H1 (cell line): ENCODE measurements at regions not wholly inside any gene's neighbourhood (a gene's known extent, or its start where the extent isn't known, plus 50 kb on each side); places are given as distances from the start of the nearest gene placed in this dataset.

Experiments used
- CTCF ChIA-PET: fragments of 300-600 bp; sonication (Branson Sonifier 250); formaldehyde crosslinking; loops from one replicate; lab custom pipeline; 2021; ENCODE audit not compliant: partially characterized antibody; lab: Charles Lee
- POLR2A ChIA-PET: fragments of 300-600 bp; sonication (Branson Sonifier 250); formaldehyde crosslinking; loops from one replicate; lab custom pipeline; 2021; ENCODE audit warnings: inconsistent platforms; ENCODE audit not compliant: partially characterized antibody; lab: Charles Lee
- DNase-seq, 2 experiments: peaks; one replicate each; pipeline versions ENCODE4 v3.0.0 to v3.0.0-alpha.2; 2010 to 2022; ENCODE audit warnings: low spot score in 2 of 2, low read depth in 1 of 2, mixed read lengths in 1 of 2
- FAIRE-seq: peaks from 2 replicates; lab custom pipeline; 2011; peaks lifted over from hg19 to GRCh38; lab: Jason Lieb, UNC
- H2AFZ ChIP-seq: 2 replicates; pipeline ENCODE4 v1.8.1; 2012; ENCODE audit warnings: low read length, inconsistent platforms
- H2AK5ac ChIP-seq: 2 replicates; pipeline ENCODE4 v1.6.1; 2013; ENCODE audit warnings: low read depth, low read length
- H2BK120ac ChIP-seq: replicated peaks from 2 replicates; pipeline ENCODE3; 2013; ENCODE audit warnings: low read depth, low read length, inconsistent platforms
- H2BK12ac ChIP-seq: 2 replicates; pipeline ENCODE4 v1.6.1; 2013; ENCODE audit warnings: low read depth, low read length
- H2BK15ac ChIP-seq: 2 replicates; pipeline ENCODE4 v1.6.1; 2013; ENCODE audit warnings: low read length
- H2BK20ac ChIP-seq: 2 replicates; pipeline ENCODE4 v1.6.1; 2013; ENCODE audit warnings: low read length
- H2BK5ac ChIP-seq: 2 replicates; pipeline ENCODE4 v1.6.1; 2013; ENCODE audit warnings: low read depth, low read length
- H3K14ac ChIP-seq: 2 replicates; pipeline ENCODE4 v1.6.1; 2013; ENCODE audit warnings: inconsistent platforms; ENCODE audit not compliant: insufficient read length
- H3K18ac ChIP-seq: 2 replicates; pipeline ENCODE4 v1.6.1; 2013; ENCODE audit warnings: low read length; ENCODE audit errors: extremely low read depth
- H3K23ac ChIP-seq: 2 replicates; pipeline ENCODE4 v1.6.1; 2013; ENCODE audit warnings: inconsistent platforms; ENCODE audit not compliant: insufficient read length
- H3K23me2 ChIP-seq: 2 replicates; pipeline ENCODE4 v1.6.1; 2013; ENCODE audit warnings: low read depth, low read length
- H3K27ac ChIP-seq: 2 replicates; pipeline ENCODE4 v1.6.1; 2011; ENCODE audit warnings: low read depth, low read length, inconsistent platforms
- H3K27me3 ChIP-seq, 4 experiments: replicated peaks in 1 of 4; 1 replicate in 1 of 4; 2 replicates in 3 of 4; pipeline versions ENCODE4 v1.6.1 to v1.8.1; 2011 to 2013; ENCODE audit warnings: low read length in 3 of 4, mild to moderate bottlenecking in 3 of 4, inconsistent platforms in 2 of 4, mixed read lengths in 2 of 4, moderate library complexity in 1 of 4; ENCODE audit not compliant: control insufficient read depth in 3 of 4, insufficient read depth in 3 of 4; ENCODE audit errors: extremely low read depth in 1 of 4
- H3K36me3 ChIP-seq, 4 experiments: 2 replicates each; pipeline versions ENCODE4 v1.6.1 to v1.8.1; 2011 to 2013; ENCODE audit warnings: mild to moderate bottlenecking in 4 of 4, low read length in 3 of 4, moderate library complexity in 2 of 4, control low read depth in 1 of 4, inconsistent platforms in 1 of 4; ENCODE audit not compliant: insufficient read depth in 4 of 4, control insufficient read depth in 2 of 4
- H3K4ac ChIP-seq: replicated peaks from 2 replicates; pipeline ENCODE3; 2013; ENCODE audit warnings: low read length, low read depth, mixed read lengths, inconsistent platforms; ENCODE audit not compliant: insufficient read length
- H3K4me1 ChIP-seq, 4 experiments: replicated peaks in 1 of 4; 1 replicate in 1 of 4; 2 replicates in 3 of 4; pipeline versions ENCODE4 v1.6.1 to v1.8.1; 2011 to 2013; ENCODE audit warnings: low read length in 3 of 4, inconsistent platforms in 2 of 4, mixed read lengths in 1 of 4; ENCODE audit not compliant: insufficient read depth in 4 of 4, control insufficient read depth in 3 of 4
- H3K4me2 ChIP-seq, 2 experiments: 2 replicates each; pipeline versions ENCODE4 v1.6.1 to v1.8.1; 2011 to 2013; ENCODE audit warnings: low read depth in 2 of 2, low read length in 2 of 2, control low read depth in 1 of 2, inconsistent platforms in 1 of 2, mild to moderate bottlenecking in 1 of 2; ENCODE audit not compliant: insufficient read depth in 1 of 2
- H3K4me3 ChIP-seq, 4 experiments: fragments of 200-600, 300-600 bp in 1 of 4; sonication (generic), shearing (Covaris generic), sonication (Bioruptor Twin) in 1 of 4; 2 replicates each; pipeline versions ENCODE4 v1.5.1 to v1.8.1; 2011 to 2016; ENCODE audit warnings: low read length in 4 of 4, low read depth in 3 of 4, control low read depth in 2 of 4, inconsistent platforms in 2 of 4, mild to moderate bottlenecking in 2 of 4, mixed read lengths in 1 of 4, moderate library complexity in 1 of 4; ENCODE audit not compliant: insufficient read depth in 2 of 4; ENCODE audit errors: extremely low read depth in 1 of 4
- H3K56ac ChIP-seq: replicated peaks from 2 replicates; pipeline ENCODE3; 2013; ENCODE audit warnings: low read depth, mild to moderate bottlenecking, mixed read lengths, low read length, inconsistent platforms; ENCODE audit not compliant: insufficient read length
- H3K79me1 ChIP-seq: 2 replicates; pipeline ENCODE4 v1.6.1; 2013; ENCODE audit warnings: low read depth, low read length, control low read depth
- H3K79me2 ChIP-seq, 2 experiments: 2 replicates each; pipeline versions ENCODE4 v1.6.1 to v1.8.1; 2012 to 2013; ENCODE audit warnings: low read length in 2 of 2, mild to moderate bottlenecking in 2 of 2, inconsistent platforms in 1 of 2; ENCODE audit not compliant: insufficient read depth in 2 of 2, control insufficient read depth in 1 of 2
- H3K9ac ChIP-seq, 4 experiments: replicated peaks in 1 of 4; 1 replicate in 1 of 4; 2 replicates in 3 of 4; pipeline versions ENCODE4 v1.6.1 to v1.8.1; 2011 to 2013; ENCODE audit warnings: low read depth in 3 of 4, low read length in 3 of 4, control low read depth in 2 of 4, mild to moderate bottlenecking in 2 of 4, moderate library complexity in 2 of 4, inconsistent platforms in 1 of 4; ENCODE audit errors: extremely low read depth in 1 of 4
- H3K9me3 ChIP-seq, 2 experiments: 2 replicates each; pipeline versions ENCODE4 v1.6.1 to v1.8.1; 2012 to 2013; ENCODE audit warnings: mild to moderate bottlenecking in 2 of 2, moderate library complexity in 2 of 2, control low read depth in 1 of 2, inconsistent platforms in 1 of 2, low read depth in 1 of 2, low read length in 1 of 2, mixed read lengths in 1 of 2; ENCODE audit not compliant: insufficient read depth in 2 of 2
- H4K20me1 ChIP-seq, 2 experiments: replicated peaks in 1 of 2; 2 replicates each; pipeline versions ENCODE3 to v1.8.1; 2011 to 2013; ENCODE audit warnings: inconsistent platforms in 2 of 2, low read length in 2 of 2, mild to moderate bottlenecking in 1 of 2; ENCODE audit not compliant: insufficient read depth in 2 of 2, control insufficient read depth in 1 of 2
- H4K5ac ChIP-seq: 2 replicates; pipeline ENCODE4 v1.6.1; 2013; ENCODE audit warnings: low read length, low read depth, mixed read lengths, inconsistent platforms; ENCODE audit not compliant: insufficient read length
- H4K8ac ChIP-seq: 2 replicates; pipeline ENCODE4 v1.8.0; 2013; ENCODE audit warnings: mild to moderate bottlenecking, moderate library complexity, low read length, inconsistent platforms; ENCODE audit not compliant: insufficient read depth; ENCODE audit errors: extremely low read depth
- H4K91ac ChIP-seq: replicated peaks from 2 replicates; pipeline ENCODE3; 2013; ENCODE audit warnings: low read length, mixed read lengths, inconsistent platforms; ENCODE audit not compliant: insufficient read length
- ASH2L ChIP-seq: fragments of 200-600, 300-600 bp; sonication (generic); IDR thresholded peaks from one replicate; pipeline ENCODE4 v1.7.1; 2017; ENCODE audit warnings: low read length
- CTBP2 ChIP-seq: IDR thresholded peaks from 2 replicates; pipeline ENCODE4 v1.7.0; 2011; ENCODE audit warnings: borderline replicate concordance, mild to moderate bottlenecking, moderate library complexity, mixed read lengths, low read length; ENCODE audit not compliant: insufficient read depth, insufficient read length
- EZH2 ChIP-seq: fragments of 200-600 bp; sonication (generic); IDR thresholded peaks from 2 replicates; pipeline ENCODE4 v1.7.1; 2012; ENCODE audit warnings: low read depth, mild to moderate bottlenecking, moderate library complexity, low read length, inconsistent platforms; ENCODE audit not compliant: severe bottlenecking
- PHF8 ChIP-seq: fragments of 200-600 bp; sonication (generic); conservative IDR thresholded peaks from 2 replicates; pipeline ENCODE4 v1.7.1; 2012; ENCODE audit warnings: low read depth, mild to moderate bottlenecking, inconsistent platforms, low read length, moderate library complexity
- POU5F1 ChIP-seq: IDR thresholded peaks from 2 replicates; pipeline ENCODE4 v1.6.1; 2011; ENCODE audit warnings: low read depth, mild to moderate bottlenecking, low read length, moderate library complexity
- RFX5 ChIP-seq: IDR thresholded peaks from 2 replicates; pipeline ENCODE4 v1.6.1; 2011; ENCODE audit warnings: low read depth, low read length, improper control_type of control experiment, borderline replicate concordance
- RNF2 ChIP-seq: fragments of 200-900, 300-1000 bp; sonication (generic); IDR thresholded peaks from 2 replicates; pipeline ENCODE4 v1.7.1; 2016; ENCODE audit warnings: borderline replicate concordance, low read depth, mild to moderate bottlenecking, antibody characterized with exemption, low read length; ENCODE audit not compliant: poor library complexity, severe bottlenecking; ENCODE audit errors: missing control alignments
- SP2 ChIP-seq: IDR thresholded peaks from 2 replicates; pipeline ENCODE4 v1.6.1; 2012; ENCODE audit warnings: mild to moderate bottlenecking, low read length, inconsistent platforms
- TCF12 ChIP-seq: IDR thresholded peaks from 2 replicates; pipeline ENCODE4 v1.6.1; 2011; ENCODE audit warnings: low read depth, mild to moderate bottlenecking, low read length
- WGBS, 2 experiments: shearing (Covaris generic) in 1 of 2; methylation state at CpG; one replicate each; pipeline versions ENCODE4 v1.1.6 to v1.1.7; 2013 to 2015; ENCODE audit warnings: low lambda C conversion rate in 2 of 2, mixed read lengths in 2 of 2, inconsistent platforms in 1 of 2, low coverage in 1 of 2, missing lambda C conversion rate in 1 of 2; ENCODE audit not compliant: insufficient replicate concordance in 2 of 2, insufficient coverage in 1 of 2, insufficient read length in 1 of 2; ENCODE audit errors: extremely low coverage in 1 of 2, missing lambda C conversion rate in 1 of 2; 5-methylcytosine and 5-hydroxymethylcytosine counted together
- TF ChIP-seq, protein P1 (sequence below): IDR thresholded peaks from 2 replicates; pipeline ENCODE4 v1.6.1; 2012; ENCODE audit warnings: inconsistent platforms

- Histone ChIP-seq H3K9me3 (no peaks in the 10 kb centered on the region), H4K5ac (no peak overlapping the region), H2BK15ac (no peak overlapping the region), H3K4me2 (no peak overlapping the region), H3K4ac (no peak overlapping the region), H3K4me1 (no peaks in the 10 kb centered on the region), H2AK5ac (no peak overlapping the region), H3K36me3 (no peaks in the 10 kb centered on the region), H4K91ac (no peak overlapping the region), H4K8ac (no peak overlapping the region), H3K9ac (no peak overlapping the region), H4K20me1 (no peaks in the 10 kb centered on the region), H2BK120ac (no peak overlapping the region), H2BK5ac (no peak overlapping the region), H2BK20ac (no peak overlapping the region), H3K23ac (no peak overlapping the region), H2AFZ (no peak overlapping the region), H3K4me3 (no peak overlapping the region), H2BK12ac (no peak overlapping the region), H3K18ac (no peak overlapping the region), H3K27ac (no peak overlapping the region), H3K14ac (no peak overlapping the region), H3K79me1 (no peaks in the 10 kb centered on the region), H3K79me2 (no peaks in the 10 kb centered on the region), H3K23me2 (no peaks in the 10 kb centered on the region)
- 80% methylated on average over 2 of the region's 2 CpGs; no CpG with 5 or more reads in 1 of the 2 experiments for WGBS, 2 experiments
- no peak for FAIRE-seq
- POLR2A ChIA-PET = no interaction called here
- no peak for DNase-seq
- CTCF ChIA-PET = interaction anchor here (0.5 kb wide), 1 partner anchor 81 kb away, joined by 3 read pairs; no protein-coding TSS in a partner anchor
- TF ChIP-seq ASH2L (no peak), POU5F1 (no peak), RFX5 (no peak), SP2 (no peak), PHF8 (no peak), EZH2 (no peak), TCF12 (no peak), RNF2 (no peak), CTBP2 (no peak)
- TF ChIP-seq, protein P1, sequence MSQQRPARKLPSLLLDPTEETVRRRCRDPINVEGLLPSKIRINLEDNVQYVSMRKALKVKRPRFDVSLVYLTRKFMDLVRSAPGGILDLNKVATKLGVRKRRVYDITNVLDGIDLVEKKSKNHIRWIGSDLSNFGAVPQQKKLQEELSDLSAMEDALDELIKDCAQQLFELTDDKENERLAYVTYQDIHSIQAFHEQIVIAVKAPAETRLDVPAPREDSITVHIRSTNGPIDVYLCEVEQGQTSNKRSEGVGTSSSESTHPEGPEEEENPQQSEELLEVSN = no peak
- TF ChIP-seq, all 59 proteins: peak for 0
- Histone ChIP-seq H3K27me3 (no peaks in the 10 kb centered on the region), H3K56ac (no peak overlapping the region)
Measured at GRCh38 chr11:23519194-23519593, 658.9 kb upstream of the CCDC179 start.
